GM18873 (cell line): ENCODE measurements at regions not wholly inside any gene's neighbourhood (a gene's known extent, or its start where the extent isn't known, plus 50 kb on each side); places are given as distances from the start of the nearest gene placed in this dataset.

ENCODE experiments used
- ATAC-seq: cut with Tn5 transposase; IDR thresholded peaks from one replicate; pipeline ENCODE4 v1.9.1; 2021; ENCODE audit warnings: mild to moderate bottlenecking, moderate library complexity, moderate number of reproducible peaks; ENCODE audit not compliant: unreplicated experiment, low FRiP score

DNA sequence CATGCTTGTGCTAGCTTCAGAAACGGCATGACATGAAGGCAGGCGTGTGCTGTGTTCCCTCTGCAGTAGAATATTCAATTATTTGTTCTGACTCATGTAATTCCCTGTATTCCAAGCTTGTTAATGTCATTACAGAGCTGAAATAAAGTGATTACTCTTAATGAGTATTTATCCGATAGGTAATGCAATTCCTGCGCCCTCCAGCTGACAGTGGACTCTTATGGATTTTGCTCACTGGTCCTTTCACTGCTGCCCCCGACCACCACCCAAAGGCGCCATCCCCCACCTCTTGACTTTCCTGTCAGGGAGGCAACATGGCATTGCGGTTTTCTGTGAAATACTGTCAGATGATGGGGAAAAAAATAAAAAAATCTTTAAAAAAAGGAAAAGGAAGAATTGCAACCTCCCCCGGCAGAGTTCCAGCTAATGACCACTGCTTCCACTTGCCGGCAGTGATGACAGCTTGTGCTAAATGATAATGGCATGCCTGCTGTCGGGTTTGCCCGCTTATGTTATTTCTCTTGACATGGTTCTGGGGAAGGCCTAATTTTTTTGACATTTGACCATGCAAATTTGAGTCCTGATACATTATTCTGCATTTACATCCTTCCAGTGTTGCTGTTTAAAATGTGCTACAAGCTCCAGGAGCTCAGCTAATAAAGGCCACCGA lies 335.3 kb upstream of the ADAMTS16 start:
- ATAC-seq = no peak

DNA sequence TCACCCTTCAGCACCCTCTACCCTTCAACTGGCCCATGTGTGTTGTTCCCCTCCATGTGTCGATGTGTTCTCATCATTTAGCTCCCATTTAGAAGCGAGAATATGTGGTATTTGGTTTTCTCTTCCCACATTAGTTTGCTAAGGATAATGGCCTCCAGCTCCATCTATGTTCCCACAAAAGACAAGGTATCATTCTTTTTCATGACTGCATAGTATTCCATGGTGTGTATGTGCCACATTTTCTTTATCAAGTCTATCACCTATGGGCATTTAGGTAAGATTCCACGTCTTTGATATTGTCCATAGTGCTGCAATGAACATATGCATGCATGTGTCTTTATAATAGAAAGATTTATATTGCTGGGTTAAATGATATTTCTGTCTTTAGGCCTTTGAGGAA lies 325.1 kb upstream of the ADAMTS16 start:
- ATAC-seq = no peak

DNA sequence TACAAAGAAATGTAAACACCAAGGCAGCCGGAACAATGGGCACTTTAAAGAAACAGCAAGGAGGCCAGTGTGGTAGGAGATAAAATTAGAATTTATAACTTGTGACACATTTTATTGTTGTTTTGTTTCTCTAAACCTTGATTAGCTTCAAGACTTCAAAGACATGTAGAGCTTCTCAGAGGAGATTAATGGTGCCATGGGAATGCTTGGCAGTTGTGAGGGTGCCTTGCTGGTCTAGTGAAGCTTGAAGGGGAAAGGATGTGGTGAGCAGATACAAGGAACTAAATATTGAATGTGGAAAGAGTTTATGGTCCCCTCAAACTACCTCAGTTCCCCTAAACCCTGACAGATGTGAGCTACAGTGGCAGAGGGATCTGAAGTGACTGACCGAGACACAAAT lies 322.4 kb upstream of the ADAMTS16 start:
- no peak for ATAC-seq

DNA sequence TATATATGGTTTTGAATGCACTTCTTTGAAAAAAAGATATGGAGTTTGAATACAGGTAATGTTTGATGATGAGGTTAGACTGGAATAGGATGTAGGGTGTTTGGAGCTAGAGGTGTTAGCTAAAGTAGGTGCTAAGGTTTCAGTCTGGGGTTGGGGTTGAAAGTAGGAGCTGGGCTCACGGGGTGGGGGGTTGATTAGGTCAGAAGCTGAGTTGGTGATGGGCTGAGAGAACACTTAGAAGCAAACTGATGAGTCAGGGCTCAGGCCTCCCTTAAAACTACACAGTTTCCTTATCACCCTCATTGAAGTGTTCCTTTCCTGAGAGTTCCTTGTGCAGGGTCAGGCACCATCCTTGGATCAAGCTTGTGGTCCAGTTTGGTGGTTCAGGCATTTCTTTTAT lies 308.8 kb upstream of the ADAMTS16 start:
- ATAC-seq = no peak

DNA sequence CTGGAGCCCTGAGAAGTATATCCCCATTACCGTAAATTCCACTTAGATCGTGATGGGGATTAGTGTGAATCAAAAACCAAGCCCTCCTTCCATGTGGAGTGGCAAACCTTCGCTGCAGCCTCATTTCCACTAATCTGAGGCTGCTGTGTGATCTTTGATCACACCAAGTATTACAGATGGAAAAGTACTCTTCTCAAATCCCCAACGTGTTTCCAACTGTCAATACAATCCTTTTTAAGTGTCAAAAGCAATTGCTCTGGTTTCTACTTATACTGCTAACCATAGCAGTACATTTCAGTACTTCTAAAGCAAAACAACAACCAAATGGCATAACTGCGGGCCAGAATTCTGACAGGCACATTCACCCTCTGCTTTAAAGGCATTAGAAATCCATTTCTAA lies 307.7 kb upstream of the ADAMTS16 start:
- no peak for ATAC-seq

DNA sequence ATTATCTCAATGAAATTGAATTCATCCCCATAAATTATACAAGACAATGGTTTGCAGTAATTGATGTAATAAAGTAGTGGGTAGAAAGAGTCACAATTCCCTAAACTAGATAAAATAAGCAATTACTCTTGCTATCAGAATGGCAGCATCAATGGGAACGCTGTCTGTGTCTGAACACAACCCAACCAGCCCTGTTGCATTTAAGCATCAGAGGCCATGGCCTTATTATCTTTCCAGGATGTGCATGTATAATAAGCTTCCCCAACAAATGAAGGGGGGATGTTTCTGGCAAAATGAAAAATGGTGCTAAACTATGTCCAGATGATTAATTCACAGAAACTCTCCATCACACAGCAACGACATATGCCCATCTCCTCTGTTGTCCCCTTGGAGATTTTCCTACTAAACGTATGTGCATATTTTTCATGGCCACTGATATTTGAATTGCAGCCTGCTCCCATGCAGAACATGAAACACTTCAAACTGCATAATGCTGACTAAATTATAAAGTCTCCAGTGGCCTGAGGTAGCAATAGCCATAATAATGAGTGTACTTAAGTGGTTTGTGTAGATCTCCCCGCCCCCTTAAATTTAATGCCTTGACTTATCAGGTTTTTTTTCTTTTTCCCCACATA lies 306.9 kb upstream of the ADAMTS16 start:
- no peak for ATAC-seq

DNA sequence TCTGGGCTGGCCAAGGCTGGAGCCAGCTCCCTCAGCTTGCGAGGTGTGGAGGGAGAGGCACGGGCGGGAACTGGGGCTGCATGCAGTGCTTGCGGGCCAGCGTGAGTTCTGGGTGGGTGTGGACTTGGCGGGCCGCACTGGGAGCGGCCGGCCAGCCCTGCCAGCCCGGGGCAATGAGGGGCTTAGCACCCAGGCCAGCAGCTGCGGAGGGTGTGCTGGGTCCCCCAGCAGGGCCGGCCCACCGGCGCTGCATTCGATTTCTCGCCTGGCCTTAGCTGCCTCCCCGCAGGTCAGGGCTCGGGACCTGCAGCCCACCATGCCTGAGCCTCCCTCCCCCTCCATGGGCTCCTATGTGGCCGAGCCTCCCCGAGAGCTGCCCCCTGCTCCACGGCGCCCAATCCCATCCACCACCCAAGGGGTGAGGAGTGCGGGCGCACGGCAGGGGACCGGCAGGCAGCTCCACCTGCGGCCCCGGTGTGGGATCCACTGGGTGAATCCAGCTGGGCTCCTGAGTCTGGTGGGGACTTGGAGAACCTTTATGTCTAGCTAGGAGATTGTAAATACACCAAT lies 302.6 kb upstream of the ADAMTS16 start:
- ATAC-seq = no peak

DNA sequence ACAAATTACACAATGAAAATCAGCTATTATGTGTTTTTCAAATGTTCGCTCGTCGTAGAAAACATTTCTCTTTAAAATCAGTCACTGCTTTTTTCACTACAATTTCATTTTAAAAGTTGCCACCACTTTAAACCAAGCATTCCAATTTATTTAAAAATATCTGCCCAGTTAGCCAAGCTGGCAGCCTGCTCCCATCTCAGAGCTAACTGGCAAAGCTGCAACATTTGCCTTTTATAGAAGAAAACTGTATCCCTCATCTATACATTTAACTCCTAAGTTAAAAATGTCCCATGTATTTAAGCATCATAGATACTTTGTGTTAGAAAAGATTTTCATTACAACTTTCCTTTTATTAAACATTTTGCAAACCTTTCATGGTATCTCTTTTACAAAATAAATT lies 294.9 kb upstream of the ADAMTS16 start:
- ATAC-seq = no peak

DNA sequence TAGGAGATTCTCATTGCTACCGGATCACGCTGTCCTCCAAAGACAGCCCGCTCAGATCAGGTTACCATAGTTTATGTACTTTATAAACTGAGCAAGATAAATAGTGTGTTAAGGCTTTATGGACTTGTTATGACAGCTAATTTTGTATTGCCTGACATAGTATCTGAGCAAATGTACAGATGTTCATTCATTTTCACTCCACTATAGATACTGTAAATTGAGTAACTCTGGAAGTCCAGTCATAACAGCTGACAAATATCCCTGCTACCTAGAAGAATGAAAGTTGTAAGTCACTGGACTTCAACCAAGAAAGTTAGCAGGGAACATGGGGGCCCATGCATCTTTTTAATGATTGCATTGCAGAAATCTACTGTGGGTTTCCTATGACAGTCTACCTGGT lies 292.4 kb upstream of the ADAMTS16 start:
- ATAC-seq = no peak

DNA sequence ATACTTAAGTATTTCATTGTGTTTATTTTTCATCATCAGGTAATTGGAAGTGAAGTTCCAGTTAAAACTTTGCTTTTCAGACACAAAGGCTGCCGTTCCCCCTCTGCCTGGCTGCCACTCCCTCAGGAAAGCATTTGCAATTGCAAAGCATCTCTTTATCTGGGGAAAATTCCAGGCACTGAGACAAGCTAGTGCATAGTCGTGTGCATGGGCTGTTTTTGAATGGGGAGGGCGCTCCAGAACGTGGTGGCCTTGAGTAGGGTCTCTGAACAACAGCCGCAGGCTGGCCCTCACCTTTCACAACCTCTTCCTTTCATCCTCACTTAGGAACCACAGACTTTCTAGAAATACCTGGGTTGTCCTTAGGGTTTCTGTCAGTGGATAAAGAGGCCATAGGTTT lies 285.1 kb upstream of the ADAMTS16 start:
- ATAC-seq = no peak

DNA sequence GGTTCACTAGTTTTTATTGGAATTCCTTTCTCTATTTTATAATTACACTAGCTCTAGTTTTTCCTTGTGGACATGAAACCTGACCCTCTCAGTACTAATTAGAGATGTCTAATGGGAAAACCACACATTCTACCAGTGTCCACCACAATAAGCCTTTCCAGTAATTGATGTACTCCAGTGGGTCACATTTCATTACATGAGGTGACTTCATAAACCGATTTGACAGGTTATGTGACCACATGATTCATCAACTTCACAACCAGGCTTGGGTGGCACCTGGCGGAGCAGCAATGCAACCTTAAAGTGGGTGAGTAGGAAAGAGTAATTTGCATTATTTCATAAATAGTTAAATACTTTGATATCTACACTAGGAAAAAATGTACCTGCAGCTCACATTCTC lies 284.2 kb upstream of the ADAMTS16 start:
- ATAC-seq = no peak

DNA sequence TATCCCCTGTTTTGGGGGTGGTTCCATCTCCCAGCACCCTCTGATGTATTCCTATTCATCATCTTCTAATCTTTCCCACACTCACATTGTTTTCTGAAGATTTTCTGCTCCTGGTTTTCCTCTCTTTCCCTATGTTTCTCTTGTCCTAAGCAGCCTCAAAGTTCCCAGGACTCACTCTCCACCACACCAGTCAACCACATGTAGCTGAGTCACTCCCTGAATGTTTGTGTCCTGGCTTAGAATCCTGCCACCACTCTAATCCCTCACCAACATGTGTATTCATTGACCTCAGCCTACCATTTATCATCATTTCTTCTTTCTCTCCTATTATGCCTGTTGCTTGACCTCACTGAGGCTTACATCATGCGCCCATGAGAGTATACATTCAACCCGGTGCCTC lies 282.4 kb upstream of the ADAMTS16 start:
- no peak for ATAC-seq

DNA sequence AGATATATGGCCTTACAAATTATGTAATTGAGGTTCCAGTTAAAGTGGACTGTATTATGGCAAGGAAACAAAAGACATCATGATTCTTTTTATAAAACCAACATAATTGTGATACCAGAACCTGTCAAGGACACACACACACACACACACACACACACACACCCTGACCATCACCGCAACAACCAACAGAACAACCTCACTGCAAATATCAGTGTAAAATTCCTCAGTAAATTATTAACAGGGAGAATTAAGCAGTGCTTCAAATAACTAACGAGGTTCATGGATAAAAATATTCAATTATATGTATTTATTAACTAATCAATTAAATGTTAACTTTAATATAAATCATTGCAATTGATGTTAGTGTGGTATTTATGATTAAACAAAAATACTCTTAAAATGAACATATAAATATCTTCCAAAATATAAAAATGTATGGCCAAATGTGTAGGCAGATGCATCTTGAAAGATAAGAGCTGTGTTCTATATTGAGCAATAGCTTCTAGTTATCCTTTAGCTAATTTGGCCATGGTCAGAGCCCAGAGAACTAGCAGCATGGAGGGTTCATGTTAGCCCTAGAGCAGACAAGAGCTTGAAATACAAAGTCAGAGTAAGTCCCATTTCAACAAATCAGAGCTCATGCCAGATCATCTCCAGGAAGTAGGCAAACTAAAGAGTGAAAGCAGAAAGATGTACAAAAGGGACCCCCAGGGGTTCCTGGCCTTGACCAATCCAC lies 280.5 kb upstream of the ADAMTS16 start:
- ATAC-seq = no peak

DNA sequence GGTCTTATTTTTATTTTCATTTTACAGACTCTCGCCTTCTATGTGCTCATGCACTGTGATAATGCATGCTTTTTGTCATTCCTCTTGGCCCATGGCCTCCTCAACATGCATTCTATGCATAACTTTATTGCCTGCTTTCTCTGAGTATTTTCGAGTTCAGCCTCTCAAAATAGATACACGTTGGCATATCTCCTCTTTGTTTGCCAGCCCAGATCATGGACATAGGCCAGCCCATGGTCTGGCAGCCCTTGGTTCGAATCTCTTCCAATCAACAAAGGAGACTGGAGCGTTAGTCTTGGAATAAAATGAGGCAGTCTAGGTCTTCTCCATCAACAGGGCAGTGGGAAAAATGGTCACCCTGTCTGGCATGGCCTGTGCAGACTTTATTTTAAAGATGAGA lies 279.5 kb upstream of the ADAMTS16 start:
- no peak for ATAC-seq

DNA sequence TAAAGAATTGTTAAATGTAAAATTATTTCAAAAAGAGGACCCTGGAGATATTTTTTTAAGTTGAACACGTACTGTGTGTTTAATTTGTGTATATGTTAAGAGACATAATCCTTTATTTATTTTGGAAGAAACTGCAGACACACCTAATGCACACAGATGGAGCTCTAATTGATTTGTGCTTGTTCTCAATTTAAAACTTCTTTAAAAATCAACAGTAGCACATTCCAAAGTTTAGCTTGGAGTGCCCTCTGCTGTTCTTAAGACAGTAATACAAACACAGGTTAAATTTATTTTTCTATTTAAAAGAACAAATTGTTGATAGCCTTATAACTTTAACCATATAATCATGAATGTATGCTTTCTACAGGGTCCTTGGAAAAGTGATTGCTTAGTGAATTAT lies 277.6 kb upstream of the ADAMTS16 start:
- no peak for ATAC-seq

DNA sequence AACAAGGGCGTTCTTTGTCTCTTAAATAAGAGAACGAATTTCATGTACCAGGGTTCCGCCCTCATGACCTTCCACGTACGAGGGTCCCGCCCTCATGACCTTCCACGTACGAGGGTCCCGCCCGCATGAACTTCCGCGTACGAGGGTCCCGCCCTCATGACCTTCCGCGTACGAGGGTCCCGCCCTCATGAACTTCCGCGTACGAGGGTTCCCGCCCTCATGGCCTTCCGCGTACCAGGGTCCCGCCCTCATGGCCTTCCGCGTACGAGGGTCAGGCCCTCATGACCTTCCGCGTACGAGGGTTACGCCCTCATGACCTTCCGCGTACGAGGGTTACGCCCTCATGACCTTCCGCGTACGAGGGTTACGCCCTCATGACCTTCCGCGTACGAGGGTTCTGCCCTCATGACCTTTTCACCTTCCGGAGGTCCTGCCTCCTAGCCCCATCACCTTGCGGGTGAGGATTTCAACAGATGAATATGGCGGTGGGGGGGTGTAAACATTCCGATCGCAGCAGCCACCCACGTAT lies 273.9 kb upstream of the ADAMTS16 start:
- ATAC-seq = no peak

DNA sequence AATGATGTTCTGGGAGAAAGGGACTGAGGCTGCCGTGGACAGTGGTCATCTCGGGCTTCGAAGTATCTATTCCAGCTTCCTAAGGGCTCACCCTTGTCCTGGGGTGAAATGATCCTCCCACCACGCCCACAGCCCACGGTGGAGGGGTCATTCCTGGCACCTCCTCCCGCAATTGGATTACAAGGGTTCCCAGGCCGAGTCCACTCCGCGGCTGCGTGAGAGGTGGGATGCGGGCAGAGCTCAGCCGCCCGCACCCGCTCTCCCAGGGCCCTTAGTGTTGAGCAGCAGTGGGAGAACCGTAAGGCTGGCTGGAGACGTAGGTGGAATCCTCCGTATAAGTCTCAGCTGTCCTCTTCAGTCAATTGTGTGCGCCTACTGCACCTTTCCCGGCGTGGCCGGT lies 273.3 kb upstream of the ADAMTS16 start:
- ATAC-seq = no peak

DNA sequence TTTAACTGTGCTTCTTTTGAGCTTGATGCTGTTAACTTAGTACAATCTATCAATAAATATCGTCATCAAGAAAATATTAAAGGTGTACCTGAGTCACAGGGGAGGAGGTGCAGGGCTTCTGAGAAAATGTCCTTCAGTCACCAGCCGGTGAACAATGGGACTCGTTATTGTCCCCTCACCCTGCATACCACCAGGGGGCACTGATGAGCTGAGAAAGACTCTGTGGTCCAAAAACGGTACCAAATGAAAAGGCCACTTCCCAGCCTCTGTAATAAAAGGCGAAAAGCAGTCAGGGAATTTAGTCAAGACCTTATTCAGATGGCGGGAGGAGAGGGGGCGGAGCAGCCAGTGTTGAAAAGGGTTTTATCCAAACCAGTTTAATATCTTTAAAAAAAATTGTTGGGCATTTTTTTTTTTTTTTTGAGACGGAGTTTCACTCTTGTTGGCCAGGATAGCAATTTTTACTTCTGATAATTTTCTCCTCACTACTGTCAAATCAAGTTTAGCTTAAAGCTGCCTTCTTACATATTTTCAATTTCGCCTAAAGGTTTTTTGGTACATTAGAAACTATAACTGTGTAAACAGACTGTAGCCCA lies 271.9 kb upstream of the ADAMTS16 start:
- no peak for ATAC-seq

DNA sequence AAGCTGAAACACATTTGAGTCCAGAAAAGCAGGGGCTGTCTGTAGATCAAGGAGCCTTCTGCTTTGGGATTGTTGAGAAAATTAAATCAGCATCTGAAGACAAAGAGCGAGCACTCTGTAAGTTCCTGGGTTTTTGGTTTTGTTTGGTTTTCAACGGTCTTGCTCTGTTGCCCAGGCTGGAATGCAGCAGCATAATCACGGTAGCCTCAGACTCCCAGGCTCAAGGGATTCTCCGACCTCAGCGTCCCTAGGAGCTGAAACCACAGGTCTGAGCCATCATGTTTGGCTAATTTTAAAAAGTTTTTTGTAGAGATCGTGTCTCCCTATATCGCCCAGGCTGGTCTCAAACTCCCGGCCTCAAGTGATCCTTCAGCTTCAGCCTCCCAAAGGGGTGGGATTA lies 266.5 kb upstream of the ADAMTS16 start:
- no peak for ATAC-seq

DNA sequence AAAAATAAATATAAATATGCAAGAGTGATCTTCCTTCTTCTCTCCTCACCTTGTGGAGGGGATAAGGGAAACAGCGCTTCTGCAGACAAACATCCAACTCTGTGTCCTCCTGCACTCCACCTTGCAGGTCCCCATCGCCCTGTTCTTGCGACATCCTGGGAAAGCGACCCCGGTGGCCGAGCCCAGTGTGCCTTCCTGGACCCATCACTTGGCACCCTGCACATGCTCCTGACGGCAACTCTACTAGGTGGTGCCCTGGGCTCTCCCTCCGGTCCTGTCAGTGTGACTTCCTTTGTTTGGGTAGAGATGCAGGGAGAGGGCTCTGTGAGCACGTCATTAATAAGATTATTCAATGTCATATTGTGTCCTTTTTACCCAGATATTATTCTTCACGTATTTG lies 266.0 kb upstream of the ADAMTS16 start:
- ATAC-seq = no peak

DNA sequence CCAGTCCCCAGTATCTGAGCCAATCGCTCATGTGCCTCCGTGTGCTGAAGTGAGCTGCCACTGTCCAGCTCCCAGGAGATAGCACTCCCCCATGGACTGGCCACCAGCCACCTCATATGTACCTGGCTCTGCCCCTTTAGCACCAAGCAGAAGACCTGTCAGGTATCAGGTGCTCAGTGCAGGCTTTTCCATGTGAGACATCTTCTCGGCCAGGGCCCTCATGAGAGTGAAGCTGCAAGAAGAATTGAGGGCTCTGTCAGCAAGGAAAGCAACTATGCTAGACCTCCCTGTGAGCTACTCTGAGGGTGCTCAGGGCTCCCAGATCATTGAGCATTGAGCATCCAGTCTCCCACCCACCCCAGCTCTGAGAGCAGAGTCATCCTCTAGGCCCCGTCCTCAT lies 264.2 kb upstream of the ADAMTS16 start:
- no peak for ATAC-seq
